HG02870 (cell line): ENCODE measurements at regions not wholly inside any gene's neighbourhood (a gene's known extent, or its start where the extent isn't known, plus 50 kb on each side); places are given as distances from the start of the nearest gene placed in this dataset.

Experiments used
- ATAC-seq: cut with Tn5 transposase; IDR thresholded peaks from one replicate; pipeline ENCODE4 v1.9.1; 2021; ENCODE audit warnings: mild to moderate bottlenecking, moderate library complexity; ENCODE audit not compliant: unreplicated experiment

- ATAC-seq = no peak
Observed at GRCh38 chr14:85390236-85390635, 139.7 kb upstream of the FLRT2 start.

- no peak for ATAC-seq
Observed at GRCh38 chr14:85391455-85391854, 138.5 kb upstream of the FLRT2 start.

GRCh38 chr14:85391892-85392291 is 138.1 kb upstream of the FLRT2 start:
- no peak for ATAC-seq

- ATAC-seq = no peak
Observed at GRCh38 chr14:85399186-85399585, 130.8 kb upstream of the FLRT2 start.

- no peak for ATAC-seq
Observed at GRCh38 chr14:85400678-85401077, 129.3 kb upstream of the FLRT2 start.

GRCh38 chr14:85401384-85401783 is 128.6 kb upstream of the FLRT2 start:
- no peak for ATAC-seq

GRCh38 chr14:85402569-85403162 is 127.3 kb upstream of the FLRT2 start:
- ATAC-seq = no peak

GRCh38 chr14:85409481-85410210 is 120.3 kb upstream of the FLRT2 start:
- ATAC-seq = no peak

- ATAC-seq = no peak
Observed at GRCh38 chr14:85412756-85413155, 117.2 kb upstream of the FLRT2 start.

GRCh38 chr14:85413836-85414526 is 116.0 kb upstream of the FLRT2 start:
- ATAC-seq = no peak

GRCh38 chr14:85415015-85415712 is 114.8 kb upstream of the FLRT2 start:
- ATAC-seq = no peak

GRCh38 chr14:85416771-85417170 is 113.2 kb upstream of the FLRT2 start:
- no peak for ATAC-seq

- no peak for ATAC-seq
Observed at GRCh38 chr14:85417396-85417795, 112.5 kb upstream of the FLRT2 start.

GRCh38 chr14:85418721-85419120 is 111.2 kb upstream of the FLRT2 start:
- ATAC-seq = no peak

GRCh38 chr14:85420278-85420677 is 109.7 kb upstream of the FLRT2 start:
- ATAC-seq = no peak

- no peak for ATAC-seq
Observed at GRCh38 chr14:85420707-85421106, 109.2 kb upstream of the FLRT2 start.

GRCh38 chr14:85421186-85421877 is 108.6 kb upstream of the FLRT2 start:
- ATAC-seq = no peak

- ATAC-seq = no peak
Observed at GRCh38 chr14:85423889-85424288, 106.1 kb upstream of the FLRT2 start.

- ATAC-seq = no peak
Observed at GRCh38 chr14:85425507-85425906, 104.4 kb upstream of the FLRT2 start.

GRCh38 chr14:85426068-85426935 is 103.6 kb upstream of the FLRT2 start:
- no peak for ATAC-seq
